ENCODE measurements at regions not wholly inside any gene's neighbourhood (a gene's known extent, or its start where the extent isn't known, plus 50 kb on each side); places are given as distances from the start of the nearest gene placed in this dataset.

- TF ChIP-seq ZNF660 (CRISPR knock-in tag; IDR thresholded peaks at IDR 0.05; ENCODE audit: borderline replicate concordance, low read depth): no peak
- TF ChIP-seq CEBPB (IDR thresholded peaks at IDR 0.05; ENCODE audit: borderline replicate concordance, low read depth, low read length): no peak
- no peak for TF ChIP-seq POGK (CRISPR knock-in tag; conservative IDR thresholded peaks at IDR 0.05)
- TF ChIP-seq ZBTB40 (IDR thresholded peaks at IDR 0.05): no peak
- no peak; the same call in 1 of the 2 replicates for TF ChIP-seq ZBTB40 (CRISPR knock-in tag; IDR thresholded peaks at IDR 0.05)
- TF ChIP-seq NR2F1 (CRISPR knock-in tag; IDR thresholded peaks at IDR 0.05): peak; percentile 17 to 53; a peak in 2 of 4 replicates
- TF ChIP-seq ZNF354B (CRISPR knock-in tag; IDR thresholded peaks at IDR 0.05): no peak
- peak; percentile 83 for TF ChIP-seq ISL2 (CRISPR knock-in tag; IDR thresholded peaks at IDR 0.05)
- TF ChIP-seq RAD21 (CRISPR knock-in tag; IDR thresholded peaks at IDR 0.05): no peak
- TF ChIP-seq ZMYM3 (CRISPR knock-in tag; IDR thresholded peaks at IDR 0.05): no peak; the same call in 1 of the 2 replicates
- no peak for TF ChIP-seq AFF4 (CRISPR knock-in tag; IDR thresholded peaks at IDR 0.05)
- TF ChIP-seq CREBL2 (CRISPR knock-in tag; IDR thresholded peaks at IDR 0.05; ENCODE audit: borderline replicate concordance): no peak
- TF ChIP-seq ZFAT (CRISPR knock-in tag; conservative IDR thresholded peaks at IDR 0.05): 0 out of 2 replicates have a peak, but pooled peaks have one; percentile 47
- no peak for TF ChIP-seq ZBTB8A (CRISPR knock-in tag; IDR thresholded peaks at IDR 0.05; ENCODE audit: borderline replicate concordance, low read depth)
Observed at GRCh38 chr5:56480078-56480704, 247.1 kb upstream of the ANKRD55 start (continued).

All from HepG2 (cell line).